Small intestine (tissue), 7 donors: ENCODE measurements at regions not wholly inside any gene's neighbourhood (a gene's known extent, or its start where the extent isn't known, plus 50 kb on each side); places are given as distances from the start of the nearest gene placed in this dataset.

Experiments used
- DNase-seq, 2 donors: peaks; one replicate each; pipeline versions ENCODE4 v3.0.0 to v3.0.0-alpha.2; 2013
- FAIRE-seq: peaks from 2 replicates; lab custom pipeline; 2012; peaks lifted over from hg19 to GRCh38; lab: Jason Lieb, UNC
- H3K27ac ChIP-seq, 3 donors: one replicate each; pipeline ENCODE4 v1.5.1; 2013; ENCODE audit warnings: low read length in 2 of 3, mild to moderate bottlenecking in 2 of 3, control low read depth in 1 of 3, inconsistent platforms in 1 of 3, low read depth in 1 of 3, moderate library complexity in 1 of 3
- H3K27me3 ChIP-seq, 3 donors: one replicate each; pipeline ENCODE4 v1.6.1; 2013; ENCODE audit warnings: low read length in 3 of 3, inconsistent platforms in 1 of 3; ENCODE audit not compliant: control insufficient read depth in 3 of 3, insufficient read depth in 3 of 3
- H3K36me3 ChIP-seq, 3 donors: one replicate each; pipeline ENCODE4 v1.6.1; 2013; ENCODE audit warnings: low read length in 3 of 3, inconsistent platforms in 1 of 3, low read depth in 1 of 3, mild to moderate bottlenecking in 1 of 3, moderate library complexity in 1 of 3; ENCODE audit not compliant: control insufficient read depth in 3 of 3, insufficient read depth in 2 of 3
- H3K4me1 ChIP-seq, 3 donors: one replicate each; pipeline ENCODE4 v1.6.1; 2013; ENCODE audit warnings: low read length in 2 of 3, inconsistent platforms in 1 of 3, low read depth in 1 of 3, mild to moderate bottlenecking in 1 of 3, moderate library complexity in 1 of 3; ENCODE audit not compliant: control insufficient read depth in 3 of 3, insufficient read depth in 2 of 3
- H3K4me3 ChIP-seq, 3 donors: one replicate each; pipeline ENCODE4 v1.5.1; 2013; ENCODE audit warnings: low read length in 3 of 3, control low read depth in 1 of 3, inconsistent platforms in 1 of 3, low read depth in 1 of 3, mild to moderate bottlenecking in 1 of 3, moderate library complexity in 1 of 3
- H3K9me3 ChIP-seq, 2 donors: one replicate each; pipeline ENCODE4 v1.6.1; 2013; ENCODE audit warnings: low read depth in 1 of 2, low read length in 1 of 2; ENCODE audit not compliant: control insufficient read depth in 2 of 2, insufficient read depth in 1 of 2
- WGBS, 3 donors: extraction: QIAGEN DNeasy Blood & Tissue Kit; methylation state at CpG; one replicate each; pipeline ENCODE4 v1.1.7; 2013; 5-methylcytosine and 5-hydroxymethylcytosine counted together
- donor health status: healthy with polysubstance abuse.
- donor health status: control.
- donor health status: control.
- donor health status: Bipolar disorder and iron deficiency.
- donor health status: healthy.

DNA sequence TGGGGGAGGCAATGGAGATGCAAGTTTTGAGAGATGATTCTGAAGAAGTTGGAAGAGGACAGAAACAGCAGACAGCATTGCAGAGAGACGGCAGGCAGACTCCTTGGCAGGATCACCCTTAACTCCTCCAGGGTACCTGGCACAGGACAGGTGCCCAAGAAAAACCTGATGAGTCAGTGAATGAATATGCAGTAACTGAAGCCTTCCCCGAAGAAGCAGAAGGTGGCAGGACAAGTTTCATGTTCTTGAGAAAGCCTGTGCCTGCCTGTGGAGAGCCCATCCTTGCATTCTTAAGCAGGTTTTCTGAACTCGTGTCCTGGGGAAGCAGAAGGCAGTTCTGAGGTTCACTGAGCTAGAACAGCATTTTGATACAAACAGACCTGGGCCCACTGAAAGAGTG is 79.6 kb upstream of the SASH1 start:
- Histone ChIP-seq H3K4me1 (no peaks in the 10 kb centered on the region), H3K9me3 (peaks cover 0 to 2% of the 10 kb centered on the region in 2 donors), H3K27ac (no peak overlapping the region), H3K4me3 (no peak overlapping the region), H3K36me3 (no peaks in the 10 kb centered on the region), H3K27me3 (no peaks in the 10 kb centered on the region)
- FAIRE-seq (no peak), DNase-seq (no peak)
- 56 to 80% (median 57%) methylated on average over 3 of the region's 3 CpGs for WGBS, 3 donors

- Histone ChIP-seq H3K4me1 (no peaks in the 10 kb centered on the region), H3K27ac (no peak overlapping the region), H3K4me3 (no peak overlapping the region), H3K36me3 (no peaks in the 10 kb centered on the region), H3K9me3 (peaks cover 0 to 2% of the 10 kb centered on the region in 2 donors), H3K27me3 (no peaks in the 10 kb centered on the region)
- DNase-seq (no peak), FAIRE-seq (no peak)
- 55 to 61% (median 57%) methylated on average over 5 of the region's 5 CpGs for WGBS, 3 donors
Measured at GRCh38 chr6:148263961-148264360, 78.7 kb upstream of the SASH1 start.

- Histone ChIP-seq H3K27ac (no peak overlapping the region), H3K27me3 (no peaks in the 10 kb centered on the region), H3K4me3 (no peak overlapping the region), H3K36me3 (no peaks in the 10 kb centered on the region), H3K4me1 (no peaks in the 10 kb centered on the region), H3K9me3 (no peaks in the 10 kb centered on the region)
- DNase-seq: peak in 1 of 2 donors; percentile 16
- WGBS, 3 donors: 24 to 64% (median 36%) methylated on average over 2 of the region's 2 CpGs
- FAIRE-seq: no peak
Measured at GRCh38 chr6:148265054-148265453, 77.6 kb upstream of the SASH1 start.

DNA sequence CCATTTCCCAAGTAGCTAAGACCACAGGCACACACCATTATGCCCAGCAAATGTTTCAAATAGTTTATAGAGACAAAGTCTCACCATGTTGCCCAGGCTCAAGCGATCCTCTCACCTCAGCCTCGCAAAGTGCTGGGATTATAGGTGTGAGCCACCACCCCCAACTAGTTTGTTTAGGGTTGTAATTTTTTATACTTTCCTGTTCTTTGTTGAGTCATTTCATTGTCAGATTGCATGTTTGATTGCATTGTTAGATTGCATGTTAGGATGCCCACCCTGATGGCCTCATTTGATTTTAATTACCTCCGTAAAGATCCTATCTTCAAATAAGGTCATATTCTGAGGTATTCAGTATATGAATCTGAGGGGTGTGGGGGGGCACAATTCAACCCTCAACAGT is 73.3 kb upstream of the SASH1 start:
- DNase-seq (no peak), FAIRE-seq (no peak)
- no peaks in the 10 kb centered on the region for H3K27me3 ChIP-seq
- 88 to 93% (median 93%) methylated on average over 3 of the region's 3 CpGs for WGBS, 3 donors
- no peaks in the 10 kb centered on the region for H3K9me3 ChIP-seq
- no peaks in the 10 kb centered on the region for H3K36me3 ChIP-seq
- no peak overlapping the region for H3K4me3 ChIP-seq
- no peaks in the 10 kb centered on the region for H3K4me1 ChIP-seq
- no peak overlapping the region for H3K27ac ChIP-seq

- Histone ChIP-seq H3K27me3 (no peaks in the 10 kb centered on the region), H3K4me3 (no peak overlapping the region), H3K4me1 (no peaks in the 10 kb centered on the region), H3K9me3 (no peaks in the 10 kb centered on the region), H3K36me3 (no peaks in the 10 kb centered on the region), H3K27ac (peak overlapping the region in 2 of 3 donors; percentile 15 to 53)
- DNase-seq: no peak
- no peak for FAIRE-seq
- 61 to 78% (median 75%) methylated on average over 11 of the region's 11 CpGs for WGBS, 3 donors
Measured at GRCh38 chr6:148271711-148272439, 70.8 kb upstream of the SASH1 start.

- H3K27me3 ChIP-seq: no peaks in the 10 kb centered on the region
- FAIRE-seq: no peak
- WGBS, 3 donors: 81 to 88% (median 85%) methylated on average over 7 of the region's 7 CpGs
- no peaks in the 10 kb centered on the region for H3K36me3 ChIP-seq
- H3K4me1 ChIP-seq: no peaks in the 10 kb centered on the region
- no peak for DNase-seq
- H3K4me3 ChIP-seq: no peak overlapping the region
- peak overlapping the region in 1 of 3 donors; percentile 15 for H3K27ac ChIP-seq
- H3K9me3 ChIP-seq: no peaks in the 10 kb centered on the region
Measured at GRCh38 chr6:148272597-148272996, 70.0 kb upstream of the SASH1 start.

DNA sequence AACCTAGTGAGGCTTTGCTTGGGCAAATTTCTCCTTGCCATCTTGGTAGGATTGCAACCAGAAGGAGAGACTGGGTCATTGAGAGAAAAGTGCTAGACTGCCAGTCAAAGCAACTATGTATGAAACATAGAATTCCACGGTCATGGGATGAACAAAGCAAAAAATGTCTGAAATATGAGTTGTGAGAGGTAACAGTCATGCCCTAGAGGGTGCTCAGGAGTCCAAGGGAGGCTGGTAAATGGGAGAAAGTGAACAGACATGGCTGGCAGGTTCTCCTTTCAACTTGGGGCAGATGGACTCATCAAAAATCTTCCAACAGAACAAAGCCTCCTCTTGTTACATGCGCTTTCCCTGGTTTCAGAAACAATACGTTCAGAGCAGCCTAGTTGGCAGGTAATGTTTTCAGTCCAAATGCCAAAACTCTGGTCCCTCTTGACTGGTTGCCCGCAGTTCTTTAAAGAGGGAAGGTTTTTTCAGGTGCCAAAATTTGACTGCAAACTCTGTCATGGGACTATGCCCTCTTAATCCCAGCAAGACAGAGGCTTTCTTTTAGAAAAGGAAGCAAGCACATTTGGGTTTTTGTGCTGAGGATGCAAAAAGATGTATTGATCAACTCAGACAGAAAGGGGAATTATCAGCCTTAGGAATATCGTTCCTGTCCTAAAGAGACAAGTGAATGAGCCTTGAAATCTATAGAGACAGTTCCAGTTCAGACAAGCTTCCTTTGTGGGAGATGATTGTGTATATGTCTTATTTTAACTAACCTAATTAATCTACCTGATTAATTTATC is 68.5 kb upstream of the SASH1 start:
- Histone ChIP-seq H3K36me3 (no peaks in the 10 kb centered on the region), H3K27me3 (no peaks in the 10 kb centered on the region), H3K4me1 (no peaks in the 10 kb centered on the region), H3K27ac (no peak overlapping the region), H3K4me3 (no peak overlapping the region), H3K9me3 (no peaks in the 10 kb centered on the region)
- FAIRE-seq: no peak
- 82 to 85% (median 85%) methylated on average over 5 of the region's 5 CpGs for WGBS, 3 donors
- no peak for DNase-seq

- no peak for DNase-seq
- 82 to 88% (median 85%) methylated on average over 2 of the region's 2 CpGs for WGBS, 3 donors
- no peaks in the 10 kb centered on the region for H3K27me3 ChIP-seq
- no peak for FAIRE-seq
- H3K4me3 ChIP-seq: no peak overlapping the region
- no peaks in the 10 kb centered on the region for H3K36me3 ChIP-seq
- H3K27ac ChIP-seq: no peak overlapping the region
- H3K4me1 ChIP-seq: no peaks in the 10 kb centered on the region
- no peaks in the 10 kb centered on the region for H3K9me3 ChIP-seq
Measured at GRCh38 chr6:148274809-148275208, 67.8 kb upstream of the SASH1 start.
